NCI-H1694 (cell line): ENCODE measurements at regions not wholly inside any gene's neighbourhood (a gene's known extent, or its start where the extent isn't known, plus 50 kb on each side); places are given as distances from the start of the nearest gene placed in this dataset.
"Not testable (repeated sequence)": the region's sequence is repeated elsewhere in the genome, so short reads cannot be mapped to it uniquely, and the experiment has no call there.

ENCODE experiments used
- DNase-seq: peaks from one replicate; lab custom pipeline; 2025; lab: John Stamatoyannopoulos, UW

- DNase-seq = no peak
These were observed 133.4 kb downstream of the EHF start for GRCh38 chr11:34754171-34754823.

GRCh38 chr11:34750692-34751405 lies 130.0 kb downstream of the EHF start:
- no peak for DNase-seq

GRCh38 chr11:34749666-34750659 lies 129.1 kb downstream of the EHF start:
- DNase-seq = no peak

- no peak for DNase-seq
These were observed 127.1 kb downstream of the EHF start for GRCh38 chr11:34748036-34748435.

- DNase-seq = no peak
These were observed 126.4 kb downstream of the EHF start for GRCh38 chr11:34747251-34747650.

- DNase-seq = no peak
These were observed 124.3 kb downstream of the EHF start for GRCh38 chr11:34745195-34745594.

GRCh38 chr11:34744511-34744910 lies 123.6 kb downstream of the EHF start:
- DNase-seq = no peak

- DNase-seq = no peak
These were observed 117.3 kb downstream of the EHF start for GRCh38 chr11:34738237-34738636.

GRCh38 chr11:34732831-34733230 lies 111.9 kb downstream of the EHF start:
- DNase-seq = no peak

GRCh38 chr11:34731603-34732002 lies 110.7 kb downstream of the EHF start:
- DNase-seq = no peak

GRCh38 chr11:34730544-34731295 lies 109.8 kb downstream of the EHF start:
- DNase-seq = no peak

GRCh38 chr11:34728609-34729008 lies 107.7 kb downstream of the EHF start:
- no peak for DNase-seq

GRCh38 chr11:34727228-34727737 lies 106.4 kb downstream of the EHF start:
- DNase-seq = no peak

GRCh38 chr11:34724973-34725372 lies 104.1 kb downstream of the EHF start:
- no peak for DNase-seq

GRCh38 chr11:34721646-34722045 lies 100.8 kb downstream of the EHF start:
- no peak for DNase-seq

- DNase-seq = no peak
These were observed 98.5 kb downstream of the EHF start for GRCh38 chr11:34719303-34719848.

- DNase-seq = not testable (repeated sequence)
These were observed 92.7 kb downstream of the EHF start for GRCh38 chr11:34713631-34714030.
